H9 (cell line): ENCODE measurements at regions not wholly inside any gene's neighbourhood (a gene's known extent, or its start where the extent isn't known, plus 50 kb on each side); places are given as distances from the start of the nearest gene placed in this dataset.

Source experiments
- DNase-seq: peaks from one replicate; pipeline ENCODE4 v3.0.0-alpha.2; 2017
- H2AFZ ChIP-seq: one replicate; pipeline ENCODE4 v1.6.1; 2013; ENCODE audit warnings: mild to moderate bottlenecking, low read length, control low read depth, moderate library complexity
- H2AK5ac ChIP-seq: 2 replicates; pipeline ENCODE4 v1.6.1; 2013; ENCODE audit warnings: low read length, control low read depth, mixed read lengths; ENCODE audit not compliant: insufficient read length
- H2BK120ac ChIP-seq: one replicate; pipeline ENCODE4 v1.6.1; 2013; ENCODE audit warnings: low read depth, mild to moderate bottlenecking, low read length, control low read depth, inconsistent platforms; ENCODE audit not compliant: poor library complexity, severe bottlenecking
- H2BK12ac ChIP-seq: 2 replicates; pipeline ENCODE4 v1.6.1; 2013; ENCODE audit warnings: low read length, control low read depth, mixed read lengths, low read depth; ENCODE audit not compliant: insufficient read length
- H2BK15ac ChIP-seq: 2 replicates; pipeline ENCODE4 v1.6.1; 2013; ENCODE audit warnings: low read depth, low read length, control low read depth
- H2BK20ac ChIP-seq: one replicate; pipeline ENCODE4 v1.6.1; 2013; ENCODE audit warnings: low read depth, mild to moderate bottlenecking, low read length, control low read depth, inconsistent platforms; ENCODE audit not compliant: poor library complexity, severe bottlenecking
- H2BK5ac ChIP-seq: 2 replicates; pipeline ENCODE4 v1.6.1; 2013; ENCODE audit warnings: low read length, control low read depth, mixed read lengths; ENCODE audit not compliant: insufficient read length
- H3K14ac ChIP-seq: 2 replicates; pipeline ENCODE4 v1.6.1; 2013; ENCODE audit warnings: low read length, control low read depth; ENCODE audit not compliant: insufficient read depth
- H3K18ac ChIP-seq: 2 replicates; pipeline ENCODE4 v1.6.1; 2013; ENCODE audit warnings: low read depth, mild to moderate bottlenecking, mixed read lengths, low read length, control low read depth; ENCODE audit not compliant: insufficient read length
- H3K23ac ChIP-seq: 2 replicates; pipeline ENCODE4 v1.6.1; 2013; ENCODE audit warnings: low read length, control low read depth, mixed read lengths, low read depth; ENCODE audit not compliant: insufficient read length
- H3K23me2 ChIP-seq: 2 replicates; pipeline ENCODE4 v1.6.1; 2013; ENCODE audit warnings: low read depth, mild to moderate bottlenecking, mixed read lengths, low read length, control low read depth; ENCODE audit not compliant: insufficient read length, poor library complexity, severe bottlenecking
- H3K27ac ChIP-seq: 2 replicates; pipeline ENCODE4 v1.5.1; 2013; ENCODE audit warnings: low read length, control low read depth, mixed read lengths, low read depth; ENCODE audit not compliant: insufficient read length
- H3K27me3 ChIP-seq: 2 replicates; pipeline ENCODE4 v1.6.1; 2013; ENCODE audit warnings: low read length, control low read depth, inconsistent platforms; ENCODE audit not compliant: insufficient read depth
- H3K4ac ChIP-seq: 2 replicates; pipeline ENCODE4 v1.6.1; 2013; ENCODE audit warnings: low read depth, mild to moderate bottlenecking, control low read depth, inconsistent platforms, low read length, moderate library complexity
- H3K4me1 ChIP-seq: 2 replicates; pipeline ENCODE4 v1.6.1; 2013; ENCODE audit warnings: low read length, control low read depth, inconsistent platforms; ENCODE audit not compliant: insufficient read depth
- H3K4me2 ChIP-seq: 2 replicates; pipeline ENCODE4 v1.6.1; 2013; ENCODE audit warnings: low read length, control low read depth, mixed read lengths; ENCODE audit not compliant: insufficient read length, insufficient read depth
- H3K56ac ChIP-seq: 2 replicates; pipeline ENCODE4 v1.6.1; 2013; ENCODE audit warnings: low read depth, mild to moderate bottlenecking, mixed read lengths, low read length, control low read depth; ENCODE audit not compliant: insufficient read length
- H3K79me1 ChIP-seq: 2 replicates; pipeline ENCODE4 v1.6.1; 2013; ENCODE audit warnings: low read depth, mild to moderate bottlenecking, moderate library complexity, low read length, control low read depth, inconsistent platforms; ENCODE audit not compliant: insufficient read depth, poor library complexity, severe bottlenecking
- H3K79me2 ChIP-seq: 2 replicates; pipeline ENCODE4 v1.6.1; 2013; ENCODE audit warnings: low read length, control low read depth, inconsistent platforms; ENCODE audit not compliant: insufficient read depth
- H3K9ac ChIP-seq: 2 replicates; pipeline ENCODE4 v1.6.1; 2013; ENCODE audit warnings: low read length, control low read depth, mixed read lengths; ENCODE audit not compliant: insufficient read length; ENCODE audit errors: extremely low read depth
- H3K9me3 ChIP-seq: one replicate; pipeline ENCODE4 v1.6.1; 2013; ENCODE audit warnings: low read depth, low read length, inconsistent platforms; ENCODE audit not compliant: control insufficient read depth
- H3T11ph ChIP-seq: one replicate; pipeline ENCODE4 v1.6.1; 2013; ENCODE audit warnings: mild to moderate bottlenecking, low read length, control low read depth, inconsistent platforms
- H4K20me1 ChIP-seq: one replicate; pipeline ENCODE4 v1.6.1; 2013; ENCODE audit not compliant: control insufficient read depth, insufficient read length, insufficient read depth
- H4K5ac ChIP-seq: 2 replicates; pipeline ENCODE4 v1.6.1; 2013; ENCODE audit warnings: low read depth, mild to moderate bottlenecking, mixed read lengths, low read length, control low read depth; ENCODE audit not compliant: insufficient read length
- H4K8ac ChIP-seq: replicated peaks from 2 replicates; pipeline ENCODE4 v1.6.1; 2013; ENCODE audit warnings: low read length, control low read depth, mixed read lengths, low read depth; ENCODE audit not compliant: insufficient read length
- H4K91ac ChIP-seq: 2 replicates; pipeline ENCODE4 v1.6.1; 2013; ENCODE audit warnings: low read depth, mild to moderate bottlenecking, moderate library complexity, mixed read lengths, low read length, control low read depth; ENCODE audit not compliant: insufficient read length
- H3K27ac Mint-ChIP-seq, 3 experiments: 2 replicates in 2 of 3; 3 replicates in 1 of 3; pipeline ENCODE4 v1.8.0; 2020 to 2021; ENCODE audit warnings: mixed read lengths in 3 of 3, mild to moderate bottlenecking in 1 of 3, moderate library complexity in 1 of 3
- H3K27me3 Mint-ChIP-seq: 2 replicates; pipeline ENCODE4 v1.8.0; 2021; ENCODE audit warnings: low read depth, mild to moderate bottlenecking, moderate library complexity, mixed read lengths
- H3K36me3 Mint-ChIP-seq, 3 experiments: 2 replicates in 2 of 3; 3 replicates in 1 of 3; pipeline ENCODE4 v1.8.0; 2020 to 2021; ENCODE audit warnings: low read depth in 3 of 3, mixed read lengths in 3 of 3; ENCODE audit not compliant: insufficient read depth in 1 of 3
- H3K4me1 Mint-ChIP-seq, 2 experiments: 2 replicates each; pipeline ENCODE4 v1.8.0; 2020; ENCODE audit warnings: mixed read lengths in 2 of 2
- H3K4me3 Mint-ChIP-seq, 2 experiments: 2 replicates in 1 of 2; 3 replicates in 1 of 2; pipeline ENCODE4 v1.8.0; 2020 to 2021; ENCODE audit warnings: mild to moderate bottlenecking in 2 of 2, mixed read lengths in 2 of 2, moderate library complexity in 1 of 2
- H3K9me3 Mint-ChIP-seq, 2 experiments: 2 replicates in 1 of 2; 3 replicates in 1 of 2; pipeline ENCODE4 v1.8.0; 2020; ENCODE audit warnings: mild to moderate bottlenecking in 2 of 2, mixed read lengths in 2 of 2, moderate library complexity in 1 of 2
- CTCF ChIP-seq: fragments of 200-600 bp; sonication (generic); conservative IDR thresholded peaks from 3 replicates; pipeline ENCODE4 v1.8.0; 2021; ENCODE audit warnings: antibody characterized with exemption, mild to moderate bottlenecking
- WGBS: extraction: QIAGEN DNeasy Blood & Tissue Kit; methylation state at CpG from one replicate; pipeline ENCODE4 v1.1.7; 2013; ENCODE audit warnings: missing lambda C conversion rate, low lambda C conversion rate, mixed read lengths; ENCODE audit not compliant: insufficient read length; ENCODE audit errors: extremely low coverage; 5-methylcytosine and 5-hydroxymethylcytosine counted together

GRCh38 chr17:53640808-53641207 is 181.9 kb upstream of the KIF2B start:
- Mint-ChIP-seq H3K27me3 (no peaks in the 10 kb centered on the region), H3K4me3 (no peak overlapping the region), H3K9me3 (peaks cover 0 to 6% of the 10 kb centered on the region in 2 experiments; a peak in 3 of 5 replicates), H3K4me1 (peaks cover 8 to 14% of the 10 kb centered on the region in 2 experiments), H3K27ac (no peak overlapping the region), H3K36me3 (peaks cover 0 to 16% (median 6%) of the 10 kb centered on the region in 3 experiments; a peak in 4 of 7 replicates)
- H3K23me2 ChIP-seq = no peaks in the 10 kb centered on the region
- H3K56ac ChIP-seq = no peak overlapping the region
- TF ChIP-seq CTCF = no peak
- no peak overlapping the region for H2BK120ac ChIP-seq
- no peak overlapping the region for H3T11ph ChIP-seq
- H4K8ac ChIP-seq = no peak overlapping the region
- no peak overlapping the region for H2AFZ ChIP-seq
- no peak overlapping the region for H3K14ac ChIP-seq
- no peak overlapping the region for H2BK12ac ChIP-seq
- no peak overlapping the region for H2BK15ac ChIP-seq
- H3K79me1 ChIP-seq = no peaks in the 10 kb centered on the region
- H4K5ac ChIP-seq = no peak overlapping the region
- H3K27me3 ChIP-seq = no peaks in the 10 kb centered on the region
- peaks cover 6% of the 10 kb centered on the region; the same call in 1 of the 2 replicates for H3K4me1 ChIP-seq
- no peak overlapping the region for H3K27ac ChIP-seq
- no CpG with 5 or more reads among the region's 1 CpG for WGBS
- H4K91ac ChIP-seq = no peak overlapping the region
- no peak overlapping the region for H3K18ac ChIP-seq
- no peak for DNase-seq
- no peak overlapping the region for H2BK20ac ChIP-seq
- no peak overlapping the region for H3K4ac ChIP-seq
- H3K79me2 ChIP-seq = no peaks in the 10 kb centered on the region
- H2BK5ac ChIP-seq = no peak overlapping the region
- H2AK5ac ChIP-seq = no peak overlapping the region
- H3K4me2 ChIP-seq = no peak overlapping the region
- no peaks in the 10 kb centered on the region for H4K20me1 ChIP-seq
- H3K23ac ChIP-seq = no peak overlapping the region
- no peak overlapping the region for H3K9ac ChIP-seq
- no peaks in the 10 kb centered on the region for H3K9me3 ChIP-seq
